Endothelial cell of hepatic sinusoid (primary cell): ENCODE measurements at regions not wholly inside any gene's neighbourhood (a gene's known extent, or its start where the extent isn't known, plus 50 kb on each side); places are given as distances from the start of the nearest gene placed in this dataset.
"Not testable (repeated sequence)": the region's sequence is repeated elsewhere in the genome, so short reads cannot be mapped to it uniquely, and the experiment has no call there.

Experiments used
- in situ Hi-C: cut with HindIII; loops from 2 replicates; pipeline ENCODE4 v1.10.0; 2017; ENCODE audit warnings: low sequenced_read_pairs

GRCh38 chr17:68782789-68783188 is 172.4 kb downstream of the ABCA8 start:
- in situ Hi-C loops, result no loop called here

GRCh38 chr17:68780596-68780995 is 174.6 kb downstream of the ABCA8 start:
- in situ Hi-C loops, result no loop called here

- in situ Hi-C loops, result loop anchor here (5.0 to 10.0 kb wide), 3 partner anchors 144 to 464 kb away; no protein-coding TSS in a partner anchor
These were observed 176.5 kb downstream of the ABCA8 start for GRCh38 chr17:68778726-68779125.

DNA sequence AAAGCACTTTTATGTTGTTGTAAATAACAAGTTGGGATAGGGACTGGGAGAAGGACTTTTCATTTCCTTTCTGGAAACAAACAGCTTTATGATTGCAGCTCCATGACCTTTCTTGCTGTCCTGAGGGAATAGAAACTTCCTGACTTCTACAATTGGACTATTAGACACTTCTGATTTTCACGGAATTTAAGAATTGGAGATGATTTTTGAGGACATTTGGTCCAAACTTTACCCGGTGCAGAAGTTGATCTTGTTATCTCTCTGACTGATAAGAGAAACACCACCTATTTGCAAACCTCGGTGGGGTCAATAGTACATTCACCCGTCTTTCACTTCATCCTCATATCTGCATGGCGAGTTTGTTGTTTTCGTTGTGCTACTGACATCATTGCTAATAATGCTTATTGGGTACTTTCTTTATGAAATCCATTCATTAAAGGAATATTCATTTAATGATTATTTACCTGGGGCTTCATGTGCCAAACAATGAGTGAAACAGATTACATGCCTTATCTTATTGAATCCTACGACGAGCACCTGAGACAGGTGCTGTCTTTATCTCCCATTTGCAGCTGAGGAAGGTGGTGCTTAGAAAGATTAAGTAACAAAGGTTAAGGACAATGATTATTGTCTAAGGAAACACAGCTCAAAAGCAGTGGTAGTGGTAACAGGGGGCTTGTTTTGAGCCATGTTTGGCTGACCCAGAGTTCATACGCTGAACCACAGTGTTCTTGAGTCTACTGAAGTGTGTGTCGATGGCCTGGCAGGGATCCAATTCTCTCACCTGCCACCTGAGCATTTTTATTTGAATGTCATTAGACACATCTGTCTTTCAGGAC is 176.9 kb upstream of the FAM20A start:
- in situ Hi-C loops, result loop anchor here (5.0 to 10.0 kb wide), 3 partner anchors 144 to 464 kb away; no protein-coding TSS in a partner anchor

GRCh38 chr17:68777243-68777855 is 176.2 kb upstream of the FAM20A start:
- in situ Hi-C loops, result loop anchor here (5.0 to 10.0 kb wide), 3 partner anchors 145 to 465 kb away; no protein-coding TSS in a partner anchor

- in situ Hi-C loops, result loop anchor here (5.0 to 10.0 kb wide), 3 partner anchors 146 to 466 kb away; no protein-coding TSS in a partner anchor
These were observed 175.3 kb upstream of the FAM20A start for GRCh38 chr17:68776451-68776850.

DNA sequence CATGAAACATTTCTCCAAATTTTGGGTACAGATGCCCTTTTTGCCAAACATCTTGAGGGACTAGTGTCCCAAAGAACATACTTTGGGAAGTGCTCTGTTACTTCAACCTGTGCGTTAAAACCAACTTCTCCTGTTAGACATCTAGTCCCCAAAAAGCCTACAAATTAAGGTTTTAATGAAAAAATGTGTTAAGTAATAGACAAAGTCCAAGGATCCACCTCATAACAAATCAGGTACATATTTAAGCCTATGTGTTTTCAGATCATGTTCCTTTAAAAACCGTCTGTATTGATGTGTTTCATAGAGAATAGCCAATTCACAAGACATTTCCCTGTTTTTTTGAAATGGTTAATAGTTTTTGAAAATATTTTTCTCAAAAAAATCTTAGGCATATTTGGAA is 174.8 kb upstream of the FAM20A start:
- in situ Hi-C loops, result loop anchor here (5.0 to 10.0 kb wide), 3 partner anchors 146 to 466 kb away; no protein-coding TSS in a partner anchor

GRCh38 chr17:68775318-68775717 is 174.2 kb upstream of the FAM20A start:
- in situ Hi-C loops, result loop anchor here (5.0 to 10.0 kb wide), 3 partner anchors 147 to 467 kb away; no protein-coding TSS in a partner anchor

GRCh38 chr17:68771867-68772515 is 170.8 kb upstream of the FAM20A start:
- in situ Hi-C loops, result loop anchor here (10.0 kb wide), 1 partner anchor 253 kb away; no protein-coding TSS in a partner anchor

DNA sequence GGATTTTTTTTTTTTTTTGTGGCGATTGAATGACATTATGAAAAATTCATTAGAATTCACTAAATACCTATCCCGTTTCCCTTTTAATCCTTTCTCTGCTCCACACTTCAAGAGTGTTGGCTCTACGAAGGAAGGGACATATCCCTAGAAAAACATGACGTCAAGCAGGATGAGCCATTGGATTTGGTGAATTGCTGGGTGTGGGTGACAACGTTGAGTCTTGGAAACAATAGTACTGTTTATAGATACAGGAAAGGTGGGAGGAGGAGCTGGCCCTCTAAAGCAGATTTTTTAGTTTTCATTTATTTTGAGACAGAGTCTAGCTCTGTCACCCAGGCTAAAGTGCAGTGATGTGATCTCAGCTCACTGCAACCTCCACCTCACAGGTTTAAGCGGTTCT is 167.6 kb upstream of the FAM20A start:
- in situ Hi-C loops, result no loop called here

DNA sequence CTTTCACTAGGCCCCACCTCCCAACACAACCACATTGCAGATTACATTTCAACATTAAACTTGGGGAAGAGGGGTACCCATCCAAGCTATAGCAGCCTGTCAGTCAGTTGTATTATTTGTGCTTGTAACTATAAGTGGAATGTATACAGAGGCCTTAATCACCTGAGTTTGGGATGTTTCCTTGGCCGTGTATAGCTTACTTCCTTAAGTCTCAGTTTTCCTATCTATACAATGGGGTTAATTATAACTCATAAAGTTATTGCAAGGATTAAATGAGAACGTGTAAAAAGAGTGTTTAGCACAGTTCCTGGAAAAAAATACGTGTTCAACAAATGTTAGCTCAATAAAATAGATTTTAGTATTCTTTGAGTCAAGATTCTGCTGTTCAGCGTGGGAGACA is 165.5 kb upstream of the FAM20A start:
- in situ Hi-C loops, result no loop called here

GRCh38 chr17:68763562-68763961 is 162.4 kb upstream of the FAM20A start:
- in situ Hi-C loops, result no loop called here

GRCh38 chr17:68762911-68763310 is 161.7 kb upstream of the FAM20A start:
- in situ Hi-C loops, result no loop called here

GRCh38 chr17:68760141-68760475 is 158.9 kb upstream of the FAM20A start:
- in situ Hi-C loops, result no loop called here

GRCh38 chr17:68759343-68760140 is 158.4 kb upstream of the FAM20A start:
- in situ Hi-C loops, result no loop called here

DNA sequence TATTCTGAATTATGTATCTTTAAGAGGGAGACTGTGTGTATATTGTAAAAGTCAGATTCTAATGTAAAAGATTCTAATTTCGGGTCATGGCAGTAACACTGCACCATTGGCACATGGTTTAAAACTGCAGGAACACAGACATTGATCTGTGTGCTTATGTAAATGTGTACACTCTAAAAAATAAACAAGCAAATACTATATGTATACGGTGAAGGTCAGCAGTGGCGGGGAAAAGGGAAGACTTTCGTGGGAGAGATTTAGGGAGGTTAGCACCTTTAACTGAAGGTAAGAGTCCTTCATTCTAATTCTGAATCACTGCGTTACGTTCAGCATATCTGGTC is 157.8 kb upstream of the FAM20A start:
- in situ Hi-C loops, result no loop called here

GRCh38 chr17:68757866-68758757 is 156.9 kb upstream of the FAM20A start:
- in situ Hi-C loops, result not testable (repeated sequence)

- in situ Hi-C loops, result no loop called here
These were observed 153.0 kb upstream of the FAM20A start for GRCh38 chr17:68753985-68754769.

DNA sequence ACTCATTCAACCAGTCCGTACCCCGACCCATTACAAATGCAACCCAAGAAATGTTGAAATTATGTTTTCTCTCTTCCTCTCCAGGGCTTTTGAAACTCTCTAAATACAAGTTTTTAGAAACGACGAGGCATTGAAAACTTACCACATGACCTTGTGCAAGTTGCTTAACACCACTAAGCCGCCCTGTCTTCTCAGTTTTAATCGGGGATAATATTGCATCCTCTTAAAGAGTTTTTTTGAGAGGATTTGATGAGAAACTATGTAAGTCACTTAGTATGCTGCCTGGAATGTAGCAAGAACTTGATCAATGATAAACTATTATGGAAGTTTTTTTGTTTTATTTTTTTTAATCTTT is 149.0 kb upstream of the FAM20A start:
- in situ Hi-C loops, result no loop called here
